Cardiac fibroblast (primary cell): ENCODE measurements at regions not wholly inside any gene's neighbourhood (a gene's known extent, or its start where the extent isn't known, plus 50 kb on each side); places are given as distances from the start of the nearest gene placed in this dataset.
"Not testable (repeated sequence)": the region's sequence is repeated elsewhere in the genome, so short reads cannot be mapped to it uniquely, and the experiment has no call there.

Source experiments
- DNase-seq, 2 donors: peaks; one replicate each; pipeline versions ENCODE4 v3.0.0 to v3.0.0-alpha.2; 2010; ENCODE audit warnings: low read depth in 2 of 2
- H3K4me3 ChIP-seq, 2 donors: replicated peaks in 1 of 2; 1 replicate in 1 of 2; 2 replicates in 1 of 2; pipeline ENCODE4 v1.5.1; 2011; ENCODE audit warnings: low read depth in 2 of 2, low read length in 2 of 2, mild to moderate bottlenecking in 2 of 2, moderate library complexity in 1 of 2
- TF ChIP-seq, protein P1 (sequence below): IDR thresholded peaks from one replicate; pipeline ENCODE4 v1.5.1; 2011; ENCODE audit warnings: low read depth, mild to moderate bottlenecking, low read length, inconsistent platforms

GRCh38 chr5:145540375-145540774 lies 294.8 kb downstream of the PRELID2 start:
- TF ChIP-seq, protein P1, sequence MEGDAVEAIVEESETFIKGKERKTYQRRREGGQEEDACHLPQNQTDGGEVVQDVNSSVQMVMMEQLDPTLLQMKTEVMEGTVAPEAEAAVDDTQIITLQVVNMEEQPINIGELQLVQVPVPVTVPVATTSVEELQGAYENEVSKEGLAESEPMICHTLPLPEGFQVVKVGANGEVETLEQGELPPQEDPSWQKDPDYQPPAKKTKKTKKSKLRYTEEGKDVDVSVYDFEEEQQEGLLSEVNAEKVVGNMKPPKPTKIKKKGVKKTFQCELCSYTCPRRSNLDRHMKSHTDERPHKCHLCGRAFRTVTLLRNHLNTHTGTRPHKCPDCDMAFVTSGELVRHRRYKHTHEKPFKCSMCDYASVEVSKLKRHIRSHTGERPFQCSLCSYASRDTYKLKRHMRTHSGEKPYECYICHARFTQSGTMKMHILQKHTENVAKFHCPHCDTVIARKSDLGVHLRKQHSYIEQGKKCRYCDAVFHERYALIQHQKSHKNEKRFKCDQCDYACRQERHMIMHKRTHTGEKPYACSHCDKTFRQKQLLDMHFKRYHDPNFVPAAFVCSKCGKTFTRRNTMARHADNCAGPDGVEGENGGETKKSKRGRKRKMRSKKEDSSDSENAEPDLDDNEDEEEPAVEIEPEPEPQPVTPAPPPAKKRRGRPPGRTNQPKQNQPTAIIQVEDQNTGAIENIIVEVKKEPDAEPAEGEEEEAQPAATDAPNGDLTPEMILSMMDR: no peak
- no peak overlapping the region for H3K4me3 ChIP-seq
- peak in 1 of 2 donors; percentile 54 for DNase-seq

DNA sequence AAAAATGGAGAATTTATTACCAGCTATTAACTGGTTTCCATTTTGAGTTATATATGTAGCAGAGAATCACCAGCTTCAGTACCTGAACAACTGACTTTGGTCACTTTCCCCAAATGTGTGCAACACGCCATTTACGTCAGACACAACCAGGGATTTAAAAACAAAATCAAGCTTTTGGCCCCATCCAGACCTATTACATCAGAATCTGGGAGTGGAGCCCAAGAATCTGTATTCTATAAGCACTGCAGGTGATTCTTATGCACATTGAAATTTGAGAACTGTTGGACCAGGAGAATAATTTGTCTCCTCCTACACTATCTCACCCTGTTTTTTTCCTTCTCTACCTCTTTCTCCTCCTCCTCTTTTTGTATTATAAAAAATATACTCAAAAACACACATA lies 295.9 kb downstream of the PRELID2 start:
- no peak overlapping the region for H3K4me3 ChIP-seq
- TF ChIP-seq, protein P1: no peak
- DNase-seq: no peak

DNA sequence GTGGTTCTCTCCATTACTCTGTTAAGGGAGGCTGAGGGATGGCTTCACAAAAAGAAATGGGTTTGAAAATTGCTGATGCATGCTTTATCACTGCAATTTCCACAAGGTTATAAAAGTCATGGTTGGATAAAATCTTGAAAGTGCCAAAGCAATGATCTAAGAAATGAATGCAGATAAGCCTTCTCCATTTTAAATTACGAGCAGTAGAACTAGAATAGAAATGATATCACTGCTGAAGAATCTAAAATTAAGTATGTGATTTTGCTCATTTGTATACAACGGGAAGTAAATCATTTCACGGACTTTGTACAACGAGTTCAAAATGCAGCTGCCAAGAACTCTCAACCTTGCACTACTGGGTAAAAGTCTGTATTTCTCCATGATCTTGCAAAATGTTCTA lies 299.0 kb downstream of the PRELID2 start:
- TF ChIP-seq, protein P1: no peak

GRCh38 chr5:145531038-145531734 lies 304.0 kb downstream of the PRELID2 start:
- DNase-seq: peak; percentile 78
- TF ChIP-seq, protein P1: no peak
- H3K4me3 ChIP-seq: no peak overlapping the region

More for the DNA sequence above, 299.0 kb downstream of the PRELID2 start:
- no peak overlapping the region for H3K4me3 ChIP-seq
- no peak for DNase-seq

DNA sequence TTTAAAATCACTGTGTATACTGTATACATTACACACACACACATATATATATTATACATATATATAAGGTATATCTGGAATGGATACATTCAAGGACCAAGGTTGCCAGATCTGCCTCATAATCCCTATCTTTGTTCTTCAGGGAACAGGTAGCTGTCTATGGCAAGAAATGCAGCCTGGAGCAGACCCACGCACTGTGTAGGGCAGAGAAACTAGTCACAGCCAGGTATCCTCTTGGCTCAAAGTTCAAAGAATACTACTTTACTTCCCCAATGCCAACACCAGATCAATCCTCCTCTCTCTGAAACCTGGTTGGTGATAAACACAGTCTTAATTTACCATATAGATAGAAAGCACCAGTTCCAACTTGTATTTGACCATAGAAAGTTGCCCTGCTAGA lies 313.6 kb downstream of the PRELID2 start:
- no peak for DNase-seq
- H3K4me3 ChIP-seq: no peak overlapping the region
- TF ChIP-seq, protein P1: no peak

GRCh38 chr5:145521066-145521465 lies 314.1 kb downstream of the PRELID2 start:
- no peak overlapping the region for H3K4me3 ChIP-seq
- DNase-seq: no peak
- TF ChIP-seq, protein P1: no peak

- TF ChIP-seq, protein P1: no peak
These were observed 314.8 kb downstream of the PRELID2 start for GRCh38 chr5:145520335-145520734.

GRCh38 chr5:145517588-145517987 lies 317.6 kb downstream of the PRELID2 start:
- not testable (repeated sequence) for DNase-seq, H3K4me3 ChIP-seq

More at GRCh38 chr5:145520335-145520734, 314.8 kb downstream of the PRELID2 start:
- DNase-seq: no peak
- no peak overlapping the region for H3K4me3 ChIP-seq
